HCT116 (cell line): ENCODE measurements at regions not wholly inside any gene's neighbourhood (a gene's known extent, or its start where the extent isn't known, plus 50 kb on each side); places are given as distances from the start of the nearest gene placed in this dataset.

Source experiments
- ATAC-seq: fragments of 200-7000 bp; cut with Tn5 transposase; 2 replicates; pipeline ENCODE4 v1.9.1; 2020; ENCODE audit warnings: mild to moderate bottlenecking, moderate library complexity
- BruUV-seq: library from RNA; stranded (reverse); fragments of 400-500 nt; replicated peaks from 2 replicates; lab custom pipeline; 2021; lab: Mats Ljungman, UMichigan
- CTCF ChIA-PET: fragments of 300-600 bp; sonication (Branson Sonifier 250); formaldehyde crosslinking; loops from one replicate; lab custom pipeline; 2021; ENCODE audit warnings: antibody characterized with exemption; lab: Charles Lee
- POLR2A ChIA-PET: fragments of 300-600, 350-600 bp; sonication (Branson Sonifier 250); formaldehyde crosslinking; loops from one replicate; lab custom pipeline; 2021; ENCODE audit warnings: antibody characterized with exemption; lab: Charles Lee
- RAD21 ChIA-PET, 2 experiments: fragments of 300-600 bp; sonication (Branson Sonifier 250); formaldehyde crosslinking; loops; one replicate each; lab custom pipeline; 2023; ENCODE audit warnings: low total read pairs in 2 of 2; ENCODE audit not compliant: uncharacterized antibody in 2 of 2, unreplicated experiment in 2 of 2, low non-redundant PET in 1 of 2; lab: Charles Lee
- DNase-seq: peaks from one replicate; pipeline ENCODE4 v3.0.0-alpha.2; 2010; ENCODE audit warnings: low read depth, low spot score
- H2AFZ ChIP-seq: fragments of 200-600 bp; shearing (Covaris generic), sonication (generic); 2 replicates; pipeline ENCODE4 v1.6.1; 2017; ENCODE audit warnings: low read depth, mixed run types, mixed read lengths, antibody characterized with exemption, low read length; ENCODE audit not compliant: poor library complexity, severe bottlenecking
- H3K27ac ChIP-seq: 2 replicates; pipeline ENCODE4 v1.5.1; 2012; ENCODE audit warnings: low read depth, low read length
- H3K27me3 ChIP-seq: fragments of 200-600 bp; sonication (generic); 2 replicates; pipeline ENCODE4 v1.6.1; 2016; ENCODE audit warnings: mixed run types, low read length, mixed read lengths; ENCODE audit not compliant: insufficient read depth
- H3K36me3 ChIP-seq, 2 experiments: fragments of 200-500 bp in 1 of 2; fragments of 200-600 bp in 1 of 2; sonication (Bioruptor generic) in 1 of 2; sonication (generic) in 1 of 2; 2 replicates each; pipeline versions ENCODE4 v1.5.1 to v1.6.1; 2014 to 2016; ENCODE audit warnings: low read length in 2 of 2, inconsistent platforms in 1 of 2, mixed read lengths in 1 of 2, mixed run types in 1 of 2; ENCODE audit not compliant: insufficient read depth in 2 of 2, control insufficient read depth in 1 of 2
- H3K4me1 ChIP-seq, 2 experiments: fragments of 200-600 bp in 1 of 2; sonication (generic) in 1 of 2; 2 replicates each; pipeline versions ENCODE4 v1.5.1 to v1.6.1; 2012 to 2017; ENCODE audit warnings: low read length in 2 of 2, inconsistent platforms in 1 of 2, mild to moderate bottlenecking in 1 of 2, mixed read lengths in 1 of 2, mixed run types in 1 of 2, moderate library complexity in 1 of 2; ENCODE audit not compliant: insufficient read depth in 2 of 2, control insufficient read depth in 1 of 2
- H3K4me2 ChIP-seq: fragments of 200-600 bp; sonication (generic); 2 replicates; pipeline ENCODE4 v1.6.1; 2017; ENCODE audit warnings: mixed run types, low read length, mixed read lengths
- H3K4me3 ChIP-seq, 2 experiments: fragments of 200-600 bp in 1 of 2; sonication (generic) in 1 of 2; replicated peaks in 1 of 2; 2 replicates each; pipeline ENCODE4 v1.5.1; 2011 to 2016; ENCODE audit warnings: low read length in 2 of 2, control low read depth in 1 of 2, low read depth in 1 of 2, mild to moderate bottlenecking in 1 of 2, mixed read lengths in 1 of 2, mixed run types in 1 of 2
- H3K79me2 ChIP-seq: fragments of 200-600 bp; sonication (generic); 2 replicates; pipeline ENCODE4 v1.6.1; 2017; ENCODE audit warnings: mild to moderate bottlenecking, mixed run types, low read length, moderate library complexity, mixed read lengths; ENCODE audit not compliant: insufficient read depth
- H3K9ac ChIP-seq: fragments of 200-600 bp; sonication (generic); 2 replicates; pipeline ENCODE4 v1.6.1; 2016; ENCODE audit warnings: low read length, mixed read lengths
- H3K9me2 ChIP-seq: fragments of 200-600 bp; sonication (generic), shearing (Covaris generic); 2 replicates; pipeline ENCODE4 v1.6.1; 2017; ENCODE audit warnings: mixed run types, mild to moderate bottlenecking, moderate library complexity; ENCODE audit not compliant: insufficient read depth
- H3K9me3 ChIP-seq, 2 experiments: fragments of 200-500 bp in 1 of 2; fragments of 200-600 bp in 1 of 2; sonication (Bioruptor generic) in 1 of 2; sonication (generic) in 1 of 2; 2 replicates each; pipeline ENCODE4 v1.6.1; 2014 to 2017; ENCODE audit warnings: low read length in 2 of 2, mixed read lengths in 2 of 2, inconsistent platforms in 1 of 2, low read depth in 1 of 2, mild to moderate bottlenecking in 1 of 2, mixed run types in 1 of 2, moderate library complexity in 1 of 2; ENCODE audit not compliant: control insufficient read depth in 1 of 2, insufficient read depth in 1 of 2
- H4K20me1 ChIP-seq: fragments of 200-600 bp; sonication (generic), shearing (Covaris generic); 2 replicates; pipeline ENCODE4 v1.6.1; 2017; ENCODE audit warnings: mixed run types, mild to moderate bottlenecking, moderate library complexity; ENCODE audit not compliant: insufficient read depth
- CEBPB ChIP-seq: IDR thresholded peaks from 2 replicates; pipeline ENCODE4 v1.6.1; 2012; ENCODE audit warnings: low read depth
- FOSL1 ChIP-seq: IDR thresholded peaks from 2 replicates; pipeline ENCODE4 v1.6.1; 2012; ENCODE audit warnings: low read depth
- POLR2AphosphoS5 ChIP-seq: IDR thresholded peaks from 2 replicates; pipeline ENCODE4 v1.6.1; 2011; ENCODE audit warnings: mild to moderate bottlenecking, low read depth, low read length, moderate library complexity
- SP1 ChIP-seq: IDR thresholded peaks from 2 replicates; pipeline ENCODE4 v1.6.1; 2012; ENCODE audit warnings: low read depth
- intact Hi-C: fragments of 100-400 bp; cut with micrococcal nuclease; formaldehyde crosslinking; loops from 2 replicates; pipeline ENCODE4 v1.10.0; 2022
- TF ChIP-seq, protein P1 (sequence below): IDR thresholded peaks from 2 replicates; pipeline ENCODE4 v1.6.1; 2012
- TF ChIP-seq, protein P2 (sequence below): IDR thresholded peaks from 2 replicates; pipeline ENCODE4 v1.6.1; 2011; ENCODE audit warnings: mild to moderate bottlenecking, low read length, moderate library complexity; ENCODE audit not compliant: insufficient replicate concordance; ENCODE audit errors: extremely low read depth
- TF ChIP-seq, protein P3 (sequence below), 3 experiments: fragments of 200-600 bp in 1 of 3; sonication (generic) in 1 of 3; IDR thresholded peaks in 2 of 3; conservative IDR thresholded peaks in 1 of 3; 2 replicates each; pipeline ENCODE4 v1.5.1; 2012 to 2017; ENCODE audit warnings: low read depth in 2 of 3, low read length in 2 of 3, antibody characterized with exemption in 1 of 3, borderline replicate concordance in 1 of 3, control low read depth in 1 of 3, mild to moderate bottlenecking in 1 of 3, mixed read lengths in 1 of 3, mixed run types in 1 of 3, moderate library complexity in 1 of 3; ENCODE audit not compliant: insufficient read depth in 1 of 3
- TF ChIP-seq, protein P4 (sequence below): IDR thresholded peaks from 2 replicates; pipeline ENCODE4 v1.6.1; 2012; ENCODE audit warnings: low read depth

DNA sequence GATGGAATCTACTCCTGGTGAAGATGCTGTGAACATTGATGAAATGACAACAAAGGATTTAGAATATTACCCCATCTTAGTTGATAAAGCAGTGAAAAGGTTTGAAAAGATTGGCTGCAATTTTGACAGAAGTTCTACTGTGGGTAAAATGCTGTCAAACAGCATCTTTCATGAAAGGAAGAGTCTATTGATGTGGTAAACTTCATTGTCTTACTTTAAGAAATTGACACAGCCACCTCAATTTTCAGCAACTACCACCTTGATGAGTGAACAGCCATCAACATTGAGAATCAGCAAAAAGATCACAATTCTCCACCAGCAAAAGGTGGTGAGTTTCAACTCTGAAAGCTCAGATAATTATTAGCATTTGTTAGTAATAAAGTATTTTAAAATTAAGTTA, 310.3 kb upstream of the RBMS1 start:
- ChIA-PET POLR2A (no interaction called here), CTCF (no interaction called here), RAD21 (no interaction called here)
- no TSS peak for BruUV-seq
- H3K4me3 ChIP-seq, result no peak overlapping the region
- H3K9me3 ChIP-seq, result no peaks in the 10 kb centered on the region
- intact Hi-C loops, result no loop called here
- H3K27ac ChIP-seq, result no peak overlapping the region
- no peaks in the 10 kb centered on the region for H3K27me3 ChIP-seq
- no peak for ATAC-seq
- no peaks in the 10 kb centered on the region for H4K20me1 ChIP-seq
- TF ChIP-seq POLR2AphosphoS5 (no peak), FOSL1 (no peak)
- no peak overlapping the region for H3K4me2 ChIP-seq
- no peak for DNase-seq
- no peaks in the 10 kb centered on the region for H3K4me1 ChIP-seq
- no peak overlapping the region for H3K9ac ChIP-seq
- no peaks in the 10 kb centered on the region for H3K9me2 ChIP-seq
- no peaks in the 10 kb centered on the region for H3K36me3 ChIP-seq
- no peak overlapping the region for H2AFZ ChIP-seq
- no peaks in the 10 kb centered on the region for H3K79me2 ChIP-seq

DNA sequence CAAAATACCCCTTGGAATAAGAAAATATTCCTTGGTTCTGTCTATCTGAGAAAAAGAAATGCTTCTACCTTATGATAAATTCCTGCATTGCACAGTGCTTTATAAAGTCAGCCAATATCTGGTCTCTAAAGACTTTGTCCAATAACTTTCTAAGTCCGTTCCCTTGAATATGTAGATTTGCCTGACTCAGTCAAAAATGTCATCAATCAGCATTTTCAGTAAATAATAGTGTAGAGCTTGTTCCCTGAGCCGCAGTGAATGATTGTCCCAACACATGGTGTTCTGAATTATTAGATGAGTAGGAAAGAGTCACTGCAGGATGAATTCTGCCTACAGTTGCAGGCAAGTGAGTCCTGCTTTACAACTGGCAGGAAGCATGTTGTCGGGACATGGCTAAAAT, 316.8 kb upstream of the RBMS1 start:
- TF ChIP-seq, protein P1, sequence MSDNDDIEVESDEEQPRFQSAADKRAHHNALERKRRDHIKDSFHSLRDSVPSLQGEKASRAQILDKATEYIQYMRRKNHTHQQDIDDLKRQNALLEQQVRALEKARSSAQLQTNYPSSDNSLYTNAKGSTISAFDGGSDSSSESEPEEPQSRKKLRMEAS, result no peak
- TF ChIP-seq, protein P2, sequence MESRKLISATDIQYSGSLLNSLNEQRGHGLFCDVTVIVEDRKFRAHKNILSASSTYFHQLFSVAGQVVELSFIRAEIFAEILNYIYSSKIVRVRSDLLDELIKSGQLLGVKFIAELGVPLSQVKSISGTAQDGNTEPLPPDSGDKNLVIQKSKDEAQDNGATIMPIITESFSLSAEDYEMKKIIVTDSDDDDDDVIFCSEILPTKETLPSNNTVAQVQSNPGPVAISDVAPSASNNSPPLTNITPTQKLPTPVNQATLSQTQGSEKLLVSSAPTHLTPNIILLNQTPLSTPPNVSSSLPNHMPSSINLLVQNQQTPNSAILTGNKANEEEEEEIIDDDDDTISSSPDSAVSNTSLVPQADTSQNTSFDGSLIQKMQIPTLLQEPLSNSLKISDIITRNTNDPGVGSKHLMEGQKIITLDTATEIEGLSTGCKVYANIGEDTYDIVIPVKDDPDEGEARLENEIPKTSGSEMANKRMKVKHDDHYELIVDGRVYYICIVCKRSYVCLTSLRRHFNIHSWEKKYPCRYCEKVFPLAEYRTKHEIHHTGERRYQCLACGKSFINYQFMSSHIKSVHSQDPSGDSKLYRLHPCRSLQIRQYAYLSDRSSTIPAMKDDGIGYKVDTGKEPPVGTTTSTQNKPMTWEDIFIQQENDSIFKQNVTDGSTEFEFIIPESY, result no peak
- TF ChIP-seq SP1, result no peak
- TF ChIP-seq, protein P3, sequence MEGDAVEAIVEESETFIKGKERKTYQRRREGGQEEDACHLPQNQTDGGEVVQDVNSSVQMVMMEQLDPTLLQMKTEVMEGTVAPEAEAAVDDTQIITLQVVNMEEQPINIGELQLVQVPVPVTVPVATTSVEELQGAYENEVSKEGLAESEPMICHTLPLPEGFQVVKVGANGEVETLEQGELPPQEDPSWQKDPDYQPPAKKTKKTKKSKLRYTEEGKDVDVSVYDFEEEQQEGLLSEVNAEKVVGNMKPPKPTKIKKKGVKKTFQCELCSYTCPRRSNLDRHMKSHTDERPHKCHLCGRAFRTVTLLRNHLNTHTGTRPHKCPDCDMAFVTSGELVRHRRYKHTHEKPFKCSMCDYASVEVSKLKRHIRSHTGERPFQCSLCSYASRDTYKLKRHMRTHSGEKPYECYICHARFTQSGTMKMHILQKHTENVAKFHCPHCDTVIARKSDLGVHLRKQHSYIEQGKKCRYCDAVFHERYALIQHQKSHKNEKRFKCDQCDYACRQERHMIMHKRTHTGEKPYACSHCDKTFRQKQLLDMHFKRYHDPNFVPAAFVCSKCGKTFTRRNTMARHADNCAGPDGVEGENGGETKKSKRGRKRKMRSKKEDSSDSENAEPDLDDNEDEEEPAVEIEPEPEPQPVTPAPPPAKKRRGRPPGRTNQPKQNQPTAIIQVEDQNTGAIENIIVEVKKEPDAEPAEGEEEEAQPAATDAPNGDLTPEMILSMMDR (IDR thresholded peaks at IDR 0.05 in 2 of 3, conservative IDR thresholded peaks at IDR 0.05 in 1 of 3; ENCODE audit: borderline replicate concordance in 1 of 3, insufficient read depth in 1 of 3, low read depth in 2 of 3, low read length in 2 of 3), result no peak
- no peak for TF ChIP-seq CEBPB
- TF ChIP-seq, protein P4, sequence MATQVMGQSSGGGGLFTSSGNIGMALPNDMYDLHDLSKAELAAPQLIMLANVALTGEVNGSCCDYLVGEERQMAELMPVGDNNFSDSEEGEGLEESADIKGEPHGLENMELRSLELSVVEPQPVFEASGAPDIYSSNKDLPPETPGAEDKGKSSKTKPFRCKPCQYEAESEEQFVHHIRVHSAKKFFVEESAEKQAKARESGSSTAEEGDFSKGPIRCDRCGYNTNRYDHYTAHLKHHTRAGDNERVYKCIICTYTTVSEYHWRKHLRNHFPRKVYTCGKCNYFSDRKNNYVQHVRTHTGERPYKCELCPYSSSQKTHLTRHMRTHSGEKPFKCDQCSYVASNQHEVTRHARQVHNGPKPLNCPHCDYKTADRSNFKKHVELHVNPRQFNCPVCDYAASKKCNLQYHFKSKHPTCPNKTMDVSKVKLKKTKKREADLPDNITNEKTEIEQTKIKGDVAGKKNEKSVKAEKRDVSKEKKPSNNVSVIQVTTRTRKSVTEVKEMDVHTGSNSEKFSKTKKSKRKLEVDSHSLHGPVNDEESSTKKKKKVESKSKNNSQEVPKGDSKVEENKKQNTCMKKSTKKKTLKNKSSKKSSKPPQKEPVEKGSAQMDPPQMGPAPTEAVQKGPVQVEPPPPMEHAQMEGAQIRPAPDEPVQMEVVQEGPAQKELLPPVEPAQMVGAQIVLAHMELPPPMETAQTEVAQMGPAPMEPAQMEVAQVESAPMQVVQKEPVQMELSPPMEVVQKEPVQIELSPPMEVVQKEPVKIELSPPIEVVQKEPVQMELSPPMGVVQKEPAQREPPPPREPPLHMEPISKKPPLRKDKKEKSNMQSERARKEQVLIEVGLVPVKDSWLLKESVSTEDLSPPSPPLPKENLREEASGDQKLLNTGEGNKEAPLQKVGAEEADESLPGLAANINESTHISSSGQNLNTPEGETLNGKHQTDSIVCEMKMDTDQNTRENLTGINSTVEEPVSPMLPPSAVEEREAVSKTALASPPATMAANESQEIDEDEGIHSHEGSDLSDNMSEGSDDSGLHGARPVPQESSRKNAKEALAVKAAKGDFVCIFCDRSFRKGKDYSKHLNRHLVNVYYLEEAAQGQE, result no peak
- H3K79me2 ChIP-seq, result no peaks in the 10 kb centered on the region
- CTCF ChIA-PET, result no interaction called here

More for the DNA sequence above, 316.8 kb upstream of the RBMS1 start:
- no peak for DNase-seq
- POLR2A ChIA-PET, result no interaction called here
- intact Hi-C loops, result no loop called here
- Histone ChIP-seq H3K27ac (no peak overlapping the region), H3K4me1 (no peaks in the 10 kb centered on the region), H4K20me1 (no peaks in the 10 kb centered on the region), H3K9me2 (no peaks in the 10 kb centered on the region), H3K36me3 (no peaks in the 10 kb centered on the region), H3K9ac (no peak overlapping the region), H3K27me3 (no peaks in the 10 kb centered on the region), H3K4me3 (no peak overlapping the region), H3K9me3 (no peaks in the 10 kb centered on the region), H3K4me2 (no peak overlapping the region), H2AFZ (no peak overlapping the region)
- RAD21 ChIA-PET, result no interaction called here
- ATAC-seq, result no peak
- BruUV-seq, result no TSS peak
